H9 (cell line): ENCODE measurements at regions not wholly inside any gene's neighbourhood (a gene's known extent, or its start where the extent isn't known, plus 50 kb on each side); places are given as distances from the start of the nearest gene placed in this dataset.

Source experiments
- DNase-seq: peaks from one replicate; pipeline ENCODE4 v3.0.0-alpha.2; 2017
- H2AFZ ChIP-seq: one replicate; pipeline ENCODE4 v1.6.1; 2013; ENCODE audit warnings: mild to moderate bottlenecking, low read length, control low read depth, moderate library complexity
- H2AK5ac ChIP-seq: 2 replicates; pipeline ENCODE4 v1.6.1; 2013; ENCODE audit warnings: low read length, control low read depth, mixed read lengths; ENCODE audit not compliant: insufficient read length
- H2BK120ac ChIP-seq: one replicate; pipeline ENCODE4 v1.6.1; 2013; ENCODE audit warnings: low read depth, mild to moderate bottlenecking, low read length, control low read depth, inconsistent platforms; ENCODE audit not compliant: poor library complexity, severe bottlenecking
- H2BK12ac ChIP-seq: 2 replicates; pipeline ENCODE4 v1.6.1; 2013; ENCODE audit warnings: low read length, control low read depth, mixed read lengths, low read depth; ENCODE audit not compliant: insufficient read length
- H2BK15ac ChIP-seq: 2 replicates; pipeline ENCODE4 v1.6.1; 2013; ENCODE audit warnings: low read depth, low read length, control low read depth
- H2BK20ac ChIP-seq: one replicate; pipeline ENCODE4 v1.6.1; 2013; ENCODE audit warnings: low read depth, mild to moderate bottlenecking, low read length, control low read depth, inconsistent platforms; ENCODE audit not compliant: poor library complexity, severe bottlenecking
- H2BK5ac ChIP-seq: 2 replicates; pipeline ENCODE4 v1.6.1; 2013; ENCODE audit warnings: low read length, control low read depth, mixed read lengths; ENCODE audit not compliant: insufficient read length
- H3K14ac ChIP-seq: 2 replicates; pipeline ENCODE4 v1.6.1; 2013; ENCODE audit warnings: low read length, control low read depth; ENCODE audit not compliant: insufficient read depth
- H3K18ac ChIP-seq: 2 replicates; pipeline ENCODE4 v1.6.1; 2013; ENCODE audit warnings: low read depth, mild to moderate bottlenecking, mixed read lengths, low read length, control low read depth; ENCODE audit not compliant: insufficient read length
- H3K23ac ChIP-seq: 2 replicates; pipeline ENCODE4 v1.6.1; 2013; ENCODE audit warnings: low read length, control low read depth, mixed read lengths, low read depth; ENCODE audit not compliant: insufficient read length
- H3K23me2 ChIP-seq: 2 replicates; pipeline ENCODE4 v1.6.1; 2013; ENCODE audit warnings: low read depth, mild to moderate bottlenecking, mixed read lengths, low read length, control low read depth; ENCODE audit not compliant: insufficient read length, poor library complexity, severe bottlenecking
- H3K27ac ChIP-seq: 2 replicates; pipeline ENCODE4 v1.5.1; 2013; ENCODE audit warnings: low read length, control low read depth, mixed read lengths, low read depth; ENCODE audit not compliant: insufficient read length
- H3K27me3 ChIP-seq: 2 replicates; pipeline ENCODE4 v1.6.1; 2013; ENCODE audit warnings: low read length, control low read depth, inconsistent platforms; ENCODE audit not compliant: insufficient read depth
- H3K4ac ChIP-seq: 2 replicates; pipeline ENCODE4 v1.6.1; 2013; ENCODE audit warnings: low read depth, mild to moderate bottlenecking, control low read depth, inconsistent platforms, low read length, moderate library complexity
- H3K4me1 ChIP-seq: 2 replicates; pipeline ENCODE4 v1.6.1; 2013; ENCODE audit warnings: low read length, control low read depth, inconsistent platforms; ENCODE audit not compliant: insufficient read depth
- H3K4me2 ChIP-seq: 2 replicates; pipeline ENCODE4 v1.6.1; 2013; ENCODE audit warnings: low read length, control low read depth, mixed read lengths; ENCODE audit not compliant: insufficient read length, insufficient read depth
- H3K56ac ChIP-seq: 2 replicates; pipeline ENCODE4 v1.6.1; 2013; ENCODE audit warnings: low read depth, mild to moderate bottlenecking, mixed read lengths, low read length, control low read depth; ENCODE audit not compliant: insufficient read length
- H3K79me1 ChIP-seq: 2 replicates; pipeline ENCODE4 v1.6.1; 2013; ENCODE audit warnings: low read depth, mild to moderate bottlenecking, moderate library complexity, low read length, control low read depth, inconsistent platforms; ENCODE audit not compliant: insufficient read depth, poor library complexity, severe bottlenecking
- H3K79me2 ChIP-seq: 2 replicates; pipeline ENCODE4 v1.6.1; 2013; ENCODE audit warnings: low read length, control low read depth, inconsistent platforms; ENCODE audit not compliant: insufficient read depth
- H3K9ac ChIP-seq: 2 replicates; pipeline ENCODE4 v1.6.1; 2013; ENCODE audit warnings: low read length, control low read depth, mixed read lengths; ENCODE audit not compliant: insufficient read length; ENCODE audit errors: extremely low read depth
- H3K9me3 ChIP-seq: one replicate; pipeline ENCODE4 v1.6.1; 2013; ENCODE audit warnings: low read depth, low read length, inconsistent platforms; ENCODE audit not compliant: control insufficient read depth
- H3T11ph ChIP-seq: one replicate; pipeline ENCODE4 v1.6.1; 2013; ENCODE audit warnings: mild to moderate bottlenecking, low read length, control low read depth, inconsistent platforms
- H4K20me1 ChIP-seq: one replicate; pipeline ENCODE4 v1.6.1; 2013; ENCODE audit not compliant: control insufficient read depth, insufficient read length, insufficient read depth
- H4K5ac ChIP-seq: 2 replicates; pipeline ENCODE4 v1.6.1; 2013; ENCODE audit warnings: low read depth, mild to moderate bottlenecking, mixed read lengths, low read length, control low read depth; ENCODE audit not compliant: insufficient read length
- H4K8ac ChIP-seq: replicated peaks from 2 replicates; pipeline ENCODE4 v1.6.1; 2013; ENCODE audit warnings: low read length, control low read depth, mixed read lengths, low read depth; ENCODE audit not compliant: insufficient read length
- H4K91ac ChIP-seq: 2 replicates; pipeline ENCODE4 v1.6.1; 2013; ENCODE audit warnings: low read depth, mild to moderate bottlenecking, moderate library complexity, mixed read lengths, low read length, control low read depth; ENCODE audit not compliant: insufficient read length
- H3K27ac Mint-ChIP-seq, 3 experiments: 2 replicates in 2 of 3; 3 replicates in 1 of 3; pipeline ENCODE4 v1.8.0; 2020 to 2021; ENCODE audit warnings: mixed read lengths in 3 of 3, mild to moderate bottlenecking in 1 of 3, moderate library complexity in 1 of 3
- H3K27me3 Mint-ChIP-seq: 2 replicates; pipeline ENCODE4 v1.8.0; 2021; ENCODE audit warnings: low read depth, mild to moderate bottlenecking, moderate library complexity, mixed read lengths
- H3K36me3 Mint-ChIP-seq, 3 experiments: 2 replicates in 2 of 3; 3 replicates in 1 of 3; pipeline ENCODE4 v1.8.0; 2020 to 2021; ENCODE audit warnings: low read depth in 3 of 3, mixed read lengths in 3 of 3; ENCODE audit not compliant: insufficient read depth in 1 of 3
- H3K4me1 Mint-ChIP-seq, 2 experiments: 2 replicates each; pipeline ENCODE4 v1.8.0; 2020; ENCODE audit warnings: mixed read lengths in 2 of 2
- H3K4me3 Mint-ChIP-seq, 2 experiments: 2 replicates in 1 of 2; 3 replicates in 1 of 2; pipeline ENCODE4 v1.8.0; 2020 to 2021; ENCODE audit warnings: mild to moderate bottlenecking in 2 of 2, mixed read lengths in 2 of 2, moderate library complexity in 1 of 2
- H3K9me3 Mint-ChIP-seq, 2 experiments: 2 replicates in 1 of 2; 3 replicates in 1 of 2; pipeline ENCODE4 v1.8.0; 2020; ENCODE audit warnings: mild to moderate bottlenecking in 2 of 2, mixed read lengths in 2 of 2, moderate library complexity in 1 of 2
- CTCF ChIP-seq: fragments of 200-600 bp; sonication (generic); conservative IDR thresholded peaks from 3 replicates; pipeline ENCODE4 v1.8.0; 2021; ENCODE audit warnings: antibody characterized with exemption, mild to moderate bottlenecking
- WGBS: extraction: QIAGEN DNeasy Blood & Tissue Kit; methylation state at CpG from one replicate; pipeline ENCODE4 v1.1.7; 2013; ENCODE audit warnings: missing lambda C conversion rate, low lambda C conversion rate, mixed read lengths; ENCODE audit not compliant: insufficient read length; ENCODE audit errors: extremely low coverage; 5-methylcytosine and 5-hydroxymethylcytosine counted together

GRCh38 chr2:195425328-195425727, 231.7 kb upstream of the SLC39A10 start:
- H2BK20ac ChIP-seq: no peak overlapping the region
- H4K91ac ChIP-seq: no peak overlapping the region
- TF ChIP-seq CTCF: no peak
- peaks cover 2% of the 10 kb centered on the region; the same call in 1 of the 2 replicates for H3K79me2 ChIP-seq
- no peak overlapping the region for H2BK12ac ChIP-seq
- no peaks in the 10 kb centered on the region for H3K79me1 ChIP-seq
- H2BK5ac ChIP-seq: no peak overlapping the region
- no peaks in the 10 kb centered on the region for H3K9me3 Mint-ChIP-seq
- H3K36me3 Mint-ChIP-seq: no peaks in the 10 kb centered on the region
- H4K20me1 ChIP-seq: no peaks in the 10 kb centered on the region
- H3K9ac ChIP-seq: no peak overlapping the region
- no peak overlapping the region for H3K4ac ChIP-seq
- no peak overlapping the region for H3T11ph ChIP-seq
- no peak overlapping the region for H4K8ac ChIP-seq
- H3K14ac ChIP-seq: no peak overlapping the region
- H3K4me1 Mint-ChIP-seq: peaks cover 7 to 8% of the 10 kb centered on the region in 2 experiments
- H2AFZ ChIP-seq: no peak overlapping the region
- no peak overlapping the region for H3K4me2 ChIP-seq
- no peak overlapping the region for H2BK15ac ChIP-seq
- DNase-seq: no peak
- no peaks in the 10 kb centered on the region for H3K23me2 ChIP-seq
- WGBS: no CpG with 5 or more reads among the region's 1 CpG
- H3K23ac ChIP-seq: no peak overlapping the region
- H3K27me3 ChIP-seq: no peaks in the 10 kb centered on the region
- H3K18ac ChIP-seq: no peak overlapping the region
- H3K27ac ChIP-seq: no peak overlapping the region
- H3K4me1 ChIP-seq: no peaks in the 10 kb centered on the region; the same call in 1 of the 2 replicates
- no peaks in the 10 kb centered on the region for H3K27me3 Mint-ChIP-seq
- H3K27ac Mint-ChIP-seq: no peak overlapping the region
- H3K4me3 Mint-ChIP-seq: no peak overlapping the region
- no peak overlapping the region for H3K56ac ChIP-seq
- no peaks in the 10 kb centered on the region for H3K9me3 ChIP-seq
- no peak overlapping the region for H2AK5ac ChIP-seq
- H2BK120ac ChIP-seq: no peak overlapping the region
- no peak overlapping the region for H4K5ac ChIP-seq
